Neural cell (in vitro differentiated cells): ENCODE measurements at regions not wholly inside any gene's neighbourhood (a gene's known extent, or its start where the extent isn't known, plus 50 kb on each side); places are given as distances from the start of the nearest gene placed in this dataset.

Experiments used
- H2AFZ ChIP-seq: fragments of 200-600, 300-800 bp; sonication (generic), shearing (Covaris generic); 2 replicates; pipeline ENCODE4 v1.6.0; 2014; ENCODE audit warnings: low read depth, mild to moderate bottlenecking, antibody characterized with exemption, low read length, moderate library complexity
- H3F3A ChIP-seq: fragments of 200-600 bp; shearing (Covaris generic); 2 replicates; pipeline ENCODE4 v1.6.1; 2016; ENCODE audit warnings: mild to moderate bottlenecking, moderate library complexity, mixed read lengths, antibody characterized with exemption, low read length; ENCODE audit not compliant: insufficient read depth, poor library complexity, severe bottlenecking
- H3K27ac ChIP-seq: fragments of 200-600, 300-800 bp; sonication (generic), shearing (Covaris generic); 2 replicates; pipeline ENCODE4 v1.5.1; 2014; ENCODE audit warnings: mild to moderate bottlenecking, low read length, moderate library complexity
- H3K27me3 ChIP-seq: fragments of 300-800, 200-600 bp; sonication (generic), shearing (Covaris generic); 2 replicates; pipeline ENCODE4 v1.6.0; 2014; ENCODE audit warnings: mild to moderate bottlenecking, low read depth, low read length, moderate library complexity; ENCODE audit not compliant: insufficient read depth
- H3K36me3 ChIP-seq: fragments of 300-800, 200-600 bp; sonication (generic), shearing (Covaris generic); 2 replicates; pipeline ENCODE4 v1.5.1; 2014; ENCODE audit warnings: mild to moderate bottlenecking, antibody characterized with exemption, low read length, moderate library complexity; ENCODE audit not compliant: insufficient read depth
- H3K4me2 ChIP-seq: fragments of 300-800, 200-600 bp; sonication (generic), shearing (Covaris generic); 2 replicates; pipeline ENCODE4 v1.6.0; 2014; ENCODE audit warnings: mild to moderate bottlenecking, low read length
- H3K4me3 ChIP-seq: fragments of 300-800, 200-600 bp; sonication (generic), shearing (Covaris generic); 2 replicates; pipeline ENCODE4 v1.5.1; 2014; ENCODE audit warnings: mild to moderate bottlenecking, low read length, moderate library complexity
- H3K79me2 ChIP-seq: fragments of 200-600 bp; shearing (Covaris generic); replicated peaks from 2 replicates; pipeline ENCODE4 v1.6.0; 2014; ENCODE audit warnings: mild to moderate bottlenecking, low read length, moderate library complexity; ENCODE audit not compliant: insufficient read depth
- H3K9ac ChIP-seq: fragments of 300-800, 200-600 bp; sonication (generic), shearing (Covaris generic); 2 replicates; pipeline ENCODE4 v1.6.1; 2016; ENCODE audit warnings: mild to moderate bottlenecking, low read length, mixed read lengths
- H3K9me2 ChIP-seq: fragments of 200-600 bp; shearing (Covaris generic); 2 replicates; pipeline ENCODE4 v1.6.1; 2016; ENCODE audit warnings: mild to moderate bottlenecking, low read length, mixed read lengths; ENCODE audit not compliant: insufficient read depth
- H3K9me3 ChIP-seq: fragments of 200-600, 300-800 bp; sonication (generic), shearing (Covaris generic); 2 replicates; pipeline ENCODE4 v1.6.1; 2016; ENCODE audit warnings: mild to moderate bottlenecking, mixed run types, low read length, moderate library complexity, mixed read lengths
- H4K20me1 ChIP-seq: fragments of 200-600 bp; shearing (Covaris generic); 2 replicates; pipeline ENCODE4 v1.6.1; 2016; ENCODE audit warnings: mild to moderate bottlenecking, mixed run types; ENCODE audit not compliant: insufficient read depth
- CTCF ChIP-seq: fragments of 450-650 bp; IDR thresholded peaks from 2 replicates; pipeline ENCODE4 v1.5.1; 2014; ENCODE audit warnings: antibody characterized with exemption, mild to moderate bottlenecking, moderate library complexity; ENCODE audit not compliant: poor library complexity, severe bottlenecking
- EP300 ChIP-seq: fragments of 450-650 bp; conservative IDR thresholded peaks from 2 replicates; pipeline ENCODE4 v1.6.1; 2014; ENCODE audit warnings: antibody characterized with exemption, mild to moderate bottlenecking, moderate library complexity; ENCODE audit not compliant: poor library complexity, severe bottlenecking
- EZH2 ChIP-seq: fragments of 200-600, 300-800 bp; shearing (Covaris generic), sonication (generic); IDR thresholded peaks from 2 replicates; pipeline ENCODE4 v1.6.1; 2014; ENCODE audit warnings: antibody characterized with exemption, low read length, borderline replicate concordance, mild to moderate bottlenecking; ENCODE audit not compliant: insufficient read depth, poor library complexity, severe bottlenecking
- MXI1 ChIP-seq: fragments of 450-650 bp; conservative IDR thresholded peaks from 2 replicates; pipeline ENCODE4 v1.6.1; 2014; ENCODE audit warnings: antibody characterized with exemption, mild to moderate bottlenecking; ENCODE audit not compliant: poor library complexity, severe bottlenecking
- POLR2AphosphoS5 ChIP-seq: IDR thresholded peaks from 2 replicates; pipeline ENCODE4 v1.6.1; 2012
- RAD21 ChIP-seq: fragments of 450-650 bp; conservative IDR thresholded peaks from 2 replicates; pipeline ENCODE4 v1.6.1; 2014; ENCODE audit warnings: antibody characterized with exemption, mild to moderate bottlenecking, moderate library complexity
- REST ChIP-seq: IDR thresholded peaks from 2 replicates; pipeline ENCODE4 v1.6.1; 2012; ENCODE audit warnings: borderline replicate concordance
- SMC3 ChIP-seq: fragments of 450-650 bp; conservative IDR thresholded peaks from 2 replicates; pipeline ENCODE4 v1.6.1; 2014; ENCODE audit warnings: antibody characterized with exemption, mild to moderate bottlenecking, moderate library complexity; ENCODE audit not compliant: poor library complexity
- TAF1 ChIP-seq: IDR thresholded peaks from 2 replicates; pipeline ENCODE4 v1.6.1; 2012; ENCODE audit warnings: low read depth

GRCh38 chr5:113939988-113940387, 421.9 kb upstream of the KCNN2 start:
- no peak overlapping the region for H3K9ac ChIP-seq
- H3K4me2 ChIP-seq = no peak overlapping the region
- H4K20me1 ChIP-seq = no peaks in the 10 kb centered on the region
- no peaks in the 10 kb centered on the region for H3K79me2 ChIP-seq
- H2AFZ ChIP-seq = no peak overlapping the region
- H3K27me3 ChIP-seq = no peaks in the 10 kb centered on the region
- H3K9me2 ChIP-seq = no peaks in the 10 kb centered on the region
- H3K36me3 ChIP-seq = no peaks in the 10 kb centered on the region
- H3K9me3 ChIP-seq = no peaks in the 10 kb centered on the region
- no peak overlapping the region for H3K27ac ChIP-seq
- no peak overlapping the region for H3K4me3 ChIP-seq
- H3F3A ChIP-seq = no peaks in the 10 kb centered on the region
- TF ChIP-seq SMC3 = no peak
- TF ChIP-seq EZH2 = no peak
- TF ChIP-seq REST = no peak
- no peak for TF ChIP-seq EP300
- no peak for TF ChIP-seq POLR2AphosphoS5
- TF ChIP-seq TAF1 = no peak
- TF ChIP-seq RAD21 = no peak
- TF ChIP-seq MXI1 = no peak
- TF ChIP-seq CTCF = no peak

GRCh38 chr5:113950186-113950585, 411.7 kb upstream of the KCNN2 start:
- Histone ChIP-seq H3K4me3 (no peak overlapping the region), H2AFZ (no peak overlapping the region), H3F3A (no peaks in the 10 kb centered on the region)

More at GRCh38 chr5:113950186-113950585, 411.7 kb upstream of the KCNN2 start:
- Histone ChIP-seq H3K9me2 (no peaks in the 10 kb centered on the region), H3K9ac (no peak overlapping the region), H3K27ac (no peak overlapping the region), H3K4me2 (no peak overlapping the region), H3K9me3 (no peaks in the 10 kb centered on the region), H4K20me1 (no peaks in the 10 kb centered on the region), H3K36me3 (no peaks in the 10 kb centered on the region), H3K27me3 (no peaks in the 10 kb centered on the region), H3K79me2 (no peaks in the 10 kb centered on the region)
- TF ChIP-seq REST = no peak
